WTC11 (cell line): ENCODE measurements at regions not wholly inside any gene's neighbourhood (a gene's known extent, or its start where the extent isn't known, plus 50 kb on each side); places are given as distances from the start of the nearest gene placed in this dataset.

Source experiments
- ATAC-seq: fragments of 200-7000 bp; cut with Tn5 transposase; 2 replicates; pipeline ENCODE4 v1.10.0; 2021; ENCODE audit warnings: mild to moderate bottlenecking, moderate library complexity
- CTCF ChIA-PET: fragments of 300-600 bp; sonication (Branson Sonifier 250); formaldehyde crosslinking; loops from one replicate; lab custom pipeline; 2021; ENCODE audit warnings: antibody characterized with exemption; lab: Charles Lee
- POLR2A ChIA-PET: fragments of 350-600 bp; sonication (Branson Sonifier 250); formaldehyde crosslinking; loops from one replicate; lab custom pipeline; 2021; ENCODE audit warnings: antibody characterized with exemption; lab: Charles Lee
- DNase-seq: peaks from one replicate; pipeline ENCODE4 v3.0.0; 2021; ENCODE audit warnings: low spot score
- H3K27ac Mint-ChIP-seq: 2 replicates; pipeline ENCODE4 v1.8.0; 2021; ENCODE audit warnings: mixed read lengths
- H3K27me3 Mint-ChIP-seq: 2 replicates; pipeline ENCODE4 v1.8.0; 2021; ENCODE audit warnings: low read depth, mild to moderate bottlenecking, moderate library complexity, mixed read lengths
- H3K36me3 Mint-ChIP-seq: 2 replicates; pipeline ENCODE4 v1.8.0; 2021; ENCODE audit warnings: mixed read lengths
- H3K4me1 Mint-ChIP-seq: 2 replicates; pipeline ENCODE4 v1.8.0; 2022; ENCODE audit warnings: mixed read lengths
- H3K4me3 Mint-ChIP-seq: 2 replicates; pipeline ENCODE4 v1.8.0; 2021; ENCODE audit warnings: mild to moderate bottlenecking, moderate library complexity, mixed read lengths
- H3K9me3 Mint-ChIP-seq: 2 replicates; pipeline ENCODE4 v1.8.0; 2021; ENCODE audit warnings: mixed read lengths
- EMX1 ChIP-seq: fragments of 250-450 bp; sonication (Bioruptor Pico); IDR thresholded peaks from 2 replicates; pipeline ENCODE4 v1.8.0; 2021; ENCODE audit warnings: mild to moderate bottlenecking
- ETV6 ChIP-seq: sonication (generic); formaldehyde crosslinking; IDR thresholded peaks from 2 replicates; pipeline ENCODE4 v1.8.1; 2022; ENCODE audit warnings: mild to moderate bottlenecking, missing genetic modification reagents
- HMGA2 ChIP-seq: fragments of 250-450 bp; sonication (Bioruptor Pico); IDR thresholded peaks from 2 replicates; pipeline ENCODE4 v1.4.0; 2021; ENCODE audit warnings: mild to moderate bottlenecking, moderate library complexity
- MAX ChIP-seq: sonication (generic); formaldehyde crosslinking; IDR thresholded peaks from 2 replicates; pipeline ENCODE4 v1.8.0; 2022; ENCODE audit warnings: mild to moderate bottlenecking, missing genetic modification reagents
- MLX ChIP-seq: sonication (generic); formaldehyde crosslinking; IDR thresholded peaks from 2 replicates; pipeline ENCODE4 v1.8.1; 2023; ENCODE audit warnings: mild to moderate bottlenecking, missing genetic modification reagents, moderate library complexity
- PRDM15 ChIP-seq: sonication (generic); formaldehyde crosslinking; IDR thresholded peaks from 2 replicates; pipeline ENCODE4 v1.8.0; 2022; ENCODE audit warnings: missing genetic modification reagents
- TEAD1 ChIP-seq: sonication (generic); formaldehyde crosslinking; IDR thresholded peaks from 2 replicates; pipeline ENCODE4 v1.8.0; 2022; ENCODE audit warnings: mild to moderate bottlenecking, missing genetic modification reagents
- ZNF423 ChIP-seq: fragments of 250-450 bp; sonication (Bioruptor Pico); IDR thresholded peaks from 2 replicates; pipeline ENCODE4 v2.1.2; 2022; ENCODE audit warnings: mild to moderate bottlenecking, moderate library complexity
- ZNF512 ChIP-seq: sonication (generic); formaldehyde crosslinking; IDR thresholded peaks from 2 replicates; pipeline ENCODE4 v1.8.1; 2022; ENCODE audit warnings: missing genetic modification reagents, borderline replicate concordance

- ChIA-PET POLR2A (interaction anchor here (1.4 kb wide), 1 partner anchor 158 kb away, joined by 4 read pairs; no protein-coding TSS in a partner anchor), CTCF (interaction anchor here (1.1 to 1.6 kb wide), 4 partner anchors 48 to 169 kb away, joined by 4 to 8 read pairs (median 6); partner anchors contain the start of gene ID2)
- no peak for ATAC-seq
- H3K4me1 Mint-ChIP-seq, result peaks cover 31% of the 10 kb centered on the region
- H3K9me3 Mint-ChIP-seq, result peaks cover 7% of the 10 kb centered on the region; the same call in 1 of the 2 replicates
- H3K4me3 Mint-ChIP-seq, result no peak overlapping the region
- no peaks in the 10 kb centered on the region for H3K27me3 Mint-ChIP-seq
- H3K27ac Mint-ChIP-seq, result no peak overlapping the region
- no peak for TF ChIP-seq HMGA2 (CRISPR knock-in tag)
- no peak for TF ChIP-seq MLX
- no peaks in the 10 kb centered on the region for H3K36me3 Mint-ChIP-seq
- no peak for DNase-seq
Measured at GRCh38 chr2:8524823-8525222, 157.0 kb upstream of the ID2 start.

- CTCF ChIA-PET, result interaction anchor here (0.7 to 1.6 kb wide), 8 partner anchors 12 to 168 kb away, joined by 3 to 8 read pairs (median 5); partner anchors contain the start of gene ID2
- ATAC-seq, result peak; percentile 23; the same call in 1 of the 2 replicates
- Mint-ChIP-seq H3K4me3 (no peak overlapping the region), H3K4me1 (peaks cover 31% of the 10 kb centered on the region), H3K9me3 (peaks cover 8% of the 10 kb centered on the region; the same call in 1 of the 2 replicates), H3K36me3 (no peaks in the 10 kb centered on the region), H3K27me3 (no peaks in the 10 kb centered on the region), H3K27ac (no peak overlapping the region)
- no peak for DNase-seq
- no peak for TF ChIP-seq ETV6 (CRISPR knock-in tag)
- TF ChIP-seq ZNF423, result peak; percentile 34; the same call in 1 of the 2 replicates
- POLR2A ChIA-PET, result interaction anchor here (1.4 kb wide), 1 partner anchor 157 kb away, joined by 4 read pairs; no protein-coding TSS in a partner anchor
Measured at GRCh38 chr2:8525236-8525581, 156.6 kb upstream of the ID2 start.

- CTCF ChIA-PET, result interaction anchor here (0.6 to 1.6 kb wide), 11 partner anchors 11 to 168 kb away, joined by 3 to 8 read pairs (median 5); partner anchors contain the start of gene ID2
- no peaks in the 10 kb centered on the region for H3K27me3 Mint-ChIP-seq
- DNase-seq, result peak; percentile 50
Measured at GRCh38 chr2:8525582-8526402, 156.1 kb upstream of the ID2 start.

More at GRCh38 chr2:8525582-8526402, 156.1 kb upstream of the ID2 start:
- POLR2A ChIA-PET, result interaction anchor here (1.4 kb wide), 1 partner anchor 157 kb away, joined by 4 read pairs; no protein-coding TSS in a partner anchor
- no peak overlapping the region for H3K4me3 Mint-ChIP-seq
- ATAC-seq, result peak; percentile 62
- peaks cover 31% of the 10 kb centered on the region for H3K4me1 Mint-ChIP-seq
- no peak overlapping the region for H3K27ac Mint-ChIP-seq
- peaks cover 8% of the 10 kb centered on the region; the same call in 1 of the 2 replicates for H3K9me3 Mint-ChIP-seq
- TF ChIP-seq PRDM15 (CRISPR knock-in tag) (peak; percentile 34; the same call in 1 of the 2 replicates), ZNF512 (CRISPR knock-in tag) (no peak), EMX1 (CRISPR knock-in tag) (no peak), ZNF423 (peak; percentile 84), TEAD1 (CRISPR knock-in tag) (no peak), MAX (CRISPR knock-in tag) (peak; percentile 56)
- H3K36me3 Mint-ChIP-seq, result no peaks in the 10 kb centered on the region
